Activated naive CD4-positive, alpha-beta T cell treated with anti-CD3 and anti-CD28 coated beads, Interleukin-2, amount 50 U/mL, for 24 hours (primary cell): ENCODE measurements at regions not wholly inside any gene's neighbourhood (a gene's known extent, or its start where the extent isn't known, plus 50 kb on each side); places are given as distances from the start of the nearest gene placed in this dataset.
"Not testable (repeated sequence)": the region's sequence is repeated elsewhere in the genome, so short reads cannot be mapped to it uniquely, and the experiment has no call there.

Source experiments
- H3K27ac Mint-ChIP-seq: one replicate; pipeline ENCODE4 v1.8.0; 2021; ENCODE audit warnings: mild to moderate bottlenecking, mixed read lengths
- H3K27me3 Mint-ChIP-seq: one replicate; pipeline ENCODE4 v1.8.0; 2021; ENCODE audit warnings: mixed read lengths
- H3K36me3 Mint-ChIP-seq: one replicate; pipeline ENCODE4 v1.8.0; 2021; ENCODE audit warnings: mixed read lengths
- H3K4me1 Mint-ChIP-seq: one replicate; pipeline ENCODE4 v1.8.0; 2021; ENCODE audit warnings: mixed read lengths
- H3K4me3 Mint-ChIP-seq: one replicate; pipeline ENCODE4 v1.8.0; 2021; ENCODE audit warnings: mild to moderate bottlenecking, mixed read lengths
- H3K9me3 Mint-ChIP-seq: one replicate; pipeline ENCODE4 v1.8.0; 2021; ENCODE audit warnings: mixed read lengths

DNA sequence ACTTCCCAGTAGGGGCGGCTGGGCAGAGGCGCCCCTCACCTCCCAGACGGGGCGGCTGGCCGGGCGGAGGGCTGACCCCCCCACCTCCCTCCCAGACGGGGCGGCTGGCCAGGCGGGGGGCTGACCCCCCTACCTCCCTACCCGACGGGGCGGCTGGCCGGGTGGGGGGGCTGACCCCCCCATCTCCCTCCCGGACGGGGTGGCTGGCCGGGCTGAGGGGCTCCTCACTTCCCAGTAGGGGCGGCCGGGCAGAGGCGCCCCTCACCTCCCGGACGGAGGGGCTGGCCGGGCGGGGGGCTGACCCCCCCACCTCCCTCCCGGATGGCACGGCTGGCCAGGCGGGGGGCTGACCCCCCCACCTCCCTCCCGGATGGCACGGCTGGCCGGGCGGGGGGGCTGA, 508.1 kb upstream of the PHF14 start:
- not testable (repeated sequence) for H3K27me3 Mint-ChIP-seq, H3K4me1 Mint-ChIP-seq, H3K36me3 Mint-ChIP-seq, H3K4me3 Mint-ChIP-seq, H3K9me3 Mint-ChIP-seq, H3K27ac Mint-ChIP-seq

DNA sequence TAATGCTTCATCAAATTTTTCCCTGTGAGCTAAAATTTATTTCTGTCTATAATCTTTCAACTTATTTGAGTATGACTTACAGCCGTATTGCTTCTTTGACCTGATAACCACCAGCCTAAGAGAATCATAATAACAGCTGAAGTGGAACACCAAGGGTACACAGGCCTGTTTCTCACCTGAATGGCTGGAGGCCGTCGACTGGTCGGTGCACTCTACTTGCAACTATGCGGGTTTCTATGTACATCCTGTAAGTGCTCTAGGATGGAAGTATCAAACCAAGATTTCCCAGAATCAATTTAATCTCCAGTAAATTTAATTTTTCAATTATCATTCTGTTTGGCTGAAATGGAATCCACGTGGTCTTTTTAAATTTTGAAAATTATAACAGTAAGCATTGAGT, 504.8 kb upstream of the PHF14 start:
- Mint-ChIP-seq H3K9me3 (no peaks in the 10 kb centered on the region), H3K4me1 (no peaks in the 10 kb centered on the region), H3K4me3 (no peak overlapping the region), H3K27me3 (no peaks in the 10 kb centered on the region), H3K36me3 (no peaks in the 10 kb centered on the region), H3K27ac (no peak overlapping the region)

DNA sequence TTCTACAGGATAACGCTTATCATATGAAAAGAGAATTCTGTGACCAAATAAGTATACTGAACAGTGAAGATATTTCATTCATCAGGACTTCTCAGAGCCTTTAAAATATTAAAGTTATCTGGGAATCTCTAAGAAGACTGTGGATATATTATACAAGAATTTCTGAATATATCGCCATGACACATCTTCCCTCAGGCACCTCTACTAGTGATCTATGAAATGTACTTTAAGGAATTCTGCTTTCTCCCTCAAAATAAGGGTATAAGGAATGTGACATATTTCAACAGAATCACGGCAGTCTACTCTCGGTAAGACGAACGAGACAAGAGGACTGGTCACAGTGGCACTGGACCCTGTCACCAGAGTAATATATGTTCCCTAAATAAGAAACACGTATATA, 504.2 kb upstream of the PHF14 start:
- no peaks in the 10 kb centered on the region for H3K36me3 Mint-ChIP-seq
- no peak overlapping the region for H3K4me3 Mint-ChIP-seq
- H3K9me3 Mint-ChIP-seq = no peaks in the 10 kb centered on the region
- no peak overlapping the region for H3K27ac Mint-ChIP-seq
- H3K4me1 Mint-ChIP-seq = no peaks in the 10 kb centered on the region
- no peaks in the 10 kb centered on the region for H3K27me3 Mint-ChIP-seq

DNA sequence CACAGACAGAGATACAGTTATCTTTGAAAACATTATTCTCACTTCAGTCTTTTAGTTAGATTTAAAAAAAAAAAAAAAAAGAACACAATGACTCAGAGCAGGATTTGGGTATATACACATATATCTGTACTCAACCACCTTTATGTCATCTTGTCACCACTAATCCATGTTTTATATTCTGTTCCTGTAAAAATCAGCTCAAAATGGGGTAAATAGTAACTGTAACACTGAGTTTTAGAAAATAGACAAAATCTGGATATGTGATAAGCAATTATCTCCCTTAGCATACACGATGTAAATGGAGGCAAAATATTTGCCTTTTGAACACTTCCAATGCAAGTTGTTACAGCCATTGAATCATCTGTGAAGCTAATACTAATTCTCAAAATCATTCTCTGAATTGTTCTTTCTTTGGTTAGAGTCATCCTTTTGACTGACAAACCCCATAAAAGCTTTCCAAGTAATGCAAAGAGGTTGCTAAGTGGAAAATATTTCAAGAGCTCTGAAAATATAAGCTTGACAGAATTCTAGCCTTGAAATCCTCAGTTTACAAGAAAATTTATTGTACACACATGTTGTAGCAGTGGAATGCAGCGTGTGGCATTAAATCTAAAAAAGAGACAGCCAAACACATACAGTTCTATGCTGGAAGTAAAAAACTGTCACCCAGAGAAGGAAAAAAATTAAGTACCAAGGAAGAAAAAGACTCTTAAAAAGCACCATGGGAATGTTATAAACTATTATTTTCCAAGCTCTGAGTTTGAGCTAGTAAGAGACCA, 502.2 kb upstream of the PHF14 start:
- H3K4me1 Mint-ChIP-seq = no peaks in the 10 kb centered on the region

DNA sequence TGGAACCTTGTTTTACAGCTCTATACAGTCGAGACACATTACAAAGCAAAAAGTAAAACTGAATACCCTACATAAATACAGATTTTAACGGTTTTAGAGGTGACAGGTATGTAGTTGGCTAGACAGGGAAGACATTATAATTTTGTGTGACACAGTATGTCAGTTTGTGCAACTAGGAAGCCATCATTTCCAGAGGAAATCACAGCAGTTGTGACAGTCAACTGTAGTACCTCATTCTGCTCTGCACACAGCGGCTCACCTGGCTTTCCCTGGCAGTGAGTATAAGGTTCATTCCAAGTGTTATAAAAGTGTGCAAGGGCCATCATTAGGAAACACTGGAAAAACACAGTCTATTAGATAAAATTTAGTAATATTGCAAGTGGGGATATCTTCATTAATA, 501.6 kb upstream of the PHF14 start:
- no peaks in the 10 kb centered on the region for H3K36me3 Mint-ChIP-seq
- no peaks in the 10 kb centered on the region for H3K27me3 Mint-ChIP-seq
- no peaks in the 10 kb centered on the region for H3K9me3 Mint-ChIP-seq
- no peaks in the 10 kb centered on the region for H3K4me1 Mint-ChIP-seq
- no peak overlapping the region for H3K27ac Mint-ChIP-seq
- no peak overlapping the region for H3K4me3 Mint-ChIP-seq

More for the DNA sequence above, 502.2 kb upstream of the PHF14 start:
- no peaks in the 10 kb centered on the region for H3K27me3 Mint-ChIP-seq
- no peak overlapping the region for H3K27ac Mint-ChIP-seq
- H3K36me3 Mint-ChIP-seq = no peaks in the 10 kb centered on the region
- no peaks in the 10 kb centered on the region for H3K9me3 Mint-ChIP-seq
- H3K4me3 Mint-ChIP-seq = no peak overlapping the region

DNA sequence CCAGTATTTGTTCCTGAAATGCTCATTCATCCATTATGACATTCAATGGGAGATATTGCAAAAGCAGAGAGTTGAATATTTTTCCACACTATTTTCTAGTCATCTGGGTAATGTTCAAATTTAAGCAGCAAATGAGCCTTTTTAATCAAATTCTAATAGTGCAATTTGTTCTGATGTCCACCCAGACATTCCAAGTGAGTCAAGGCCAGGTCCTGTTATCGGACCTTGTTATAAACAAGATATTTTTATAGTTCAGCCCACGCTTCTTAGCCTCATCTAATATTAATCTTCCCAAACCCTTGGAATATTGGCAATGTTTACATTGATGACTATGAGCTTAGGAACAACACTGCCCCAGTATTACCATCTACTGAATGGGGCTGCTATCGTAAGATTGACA, 500.1 kb upstream of the PHF14 start:
- Mint-ChIP-seq H3K4me1 (no peaks in the 10 kb centered on the region), H3K9me3 (no peaks in the 10 kb centered on the region), H3K36me3 (no peaks in the 10 kb centered on the region), H3K27me3 (no peaks in the 10 kb centered on the region), H3K27ac (no peak overlapping the region), H3K4me3 (no peak overlapping the region)

DNA sequence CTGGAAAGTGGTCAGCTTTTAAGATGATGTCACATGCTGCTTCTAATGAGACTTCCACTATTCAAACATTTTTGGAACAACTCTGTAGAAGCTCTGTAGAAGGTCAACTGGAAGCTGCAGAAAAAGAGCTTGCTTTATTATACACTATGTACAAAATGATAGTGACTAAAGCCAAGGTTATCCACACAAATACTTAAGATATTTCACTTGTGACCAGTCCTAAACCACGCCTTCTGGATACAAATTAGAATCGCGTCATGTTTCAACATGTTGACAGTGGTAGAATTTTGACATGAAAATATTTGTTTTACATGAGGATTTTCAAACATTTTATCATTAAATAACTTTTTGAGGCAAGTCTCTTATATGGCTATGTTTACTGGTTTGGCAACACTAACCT, 499.6 kb upstream of the PHF14 start:
- no peaks in the 10 kb centered on the region for H3K9me3 Mint-ChIP-seq
- no peaks in the 10 kb centered on the region for H3K27me3 Mint-ChIP-seq
- H3K27ac Mint-ChIP-seq = no peak overlapping the region
- no peaks in the 10 kb centered on the region for H3K36me3 Mint-ChIP-seq
- H3K4me1 Mint-ChIP-seq = no peaks in the 10 kb centered on the region
- no peak overlapping the region for H3K4me3 Mint-ChIP-seq

DNA sequence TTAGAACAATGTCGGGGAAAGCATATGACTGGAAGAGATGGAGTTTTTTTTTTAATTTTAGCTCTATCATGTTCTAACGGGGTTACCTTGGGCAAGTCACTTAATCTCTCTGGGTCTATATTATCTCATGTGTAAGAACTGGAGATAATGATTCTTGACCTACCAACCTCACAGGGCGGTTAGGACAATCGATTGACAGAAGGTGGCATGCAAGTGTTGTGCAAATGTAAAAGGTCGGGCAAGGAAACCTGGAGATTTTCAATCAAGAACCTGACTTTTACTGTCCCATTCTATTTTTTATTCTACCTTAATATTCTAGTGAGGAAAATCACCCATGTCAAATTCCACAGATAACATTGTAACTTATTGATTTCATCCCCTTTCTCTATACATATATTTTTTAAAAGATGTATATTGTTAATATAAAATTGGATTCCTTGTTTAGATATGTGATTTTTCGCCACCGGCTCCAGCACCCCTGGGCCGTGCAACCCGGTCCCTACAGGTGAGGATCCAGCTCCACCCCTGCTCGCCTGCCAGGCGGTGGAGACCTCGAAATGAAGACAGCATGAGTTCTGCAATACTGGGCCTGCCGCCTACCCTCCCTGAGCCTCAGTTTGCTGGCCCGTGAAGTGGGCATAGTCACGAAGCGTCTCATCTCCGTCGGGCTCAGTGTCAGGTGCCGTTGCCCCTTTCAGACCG, 497.6 kb upstream of the PHF14 start:
- Mint-ChIP-seq H3K27ac (no peak overlapping the region), H3K4me1 (no peaks in the 10 kb centered on the region), H3K4me3 (no peak overlapping the region), H3K36me3 (no peaks in the 10 kb centered on the region), H3K27me3 (no peaks in the 10 kb centered on the region), H3K9me3 (peaks cover 4% of the 10 kb centered on the region)

DNA sequence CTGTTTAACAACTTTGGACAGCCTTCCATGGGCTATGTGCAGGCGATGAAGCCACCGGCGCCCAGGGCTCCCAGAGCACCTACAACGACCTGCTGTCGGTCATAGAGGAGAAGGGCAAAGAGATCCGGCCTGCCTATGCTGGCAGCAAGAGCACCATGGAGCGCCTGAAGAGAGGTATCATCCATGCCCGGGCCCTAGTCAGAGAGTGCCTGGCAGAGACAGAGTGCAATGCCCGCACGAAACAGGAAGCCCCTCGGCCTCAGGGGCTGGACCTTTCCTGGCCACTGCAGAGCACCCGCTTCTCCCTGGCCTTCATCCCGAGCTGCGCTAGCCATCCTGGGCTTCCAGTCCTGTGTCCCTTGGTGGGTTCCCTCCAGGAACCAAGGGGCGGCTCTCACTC, 497.0 kb upstream of the PHF14 start:
- Mint-ChIP-seq H3K9me3 (peaks cover 4% of the 10 kb centered on the region), H3K4me1 (no peaks in the 10 kb centered on the region), H3K27me3 (no peaks in the 10 kb centered on the region), H3K27ac (no peak overlapping the region), H3K36me3 (no peaks in the 10 kb centered on the region), H3K4me3 (no peak overlapping the region)

DNA sequence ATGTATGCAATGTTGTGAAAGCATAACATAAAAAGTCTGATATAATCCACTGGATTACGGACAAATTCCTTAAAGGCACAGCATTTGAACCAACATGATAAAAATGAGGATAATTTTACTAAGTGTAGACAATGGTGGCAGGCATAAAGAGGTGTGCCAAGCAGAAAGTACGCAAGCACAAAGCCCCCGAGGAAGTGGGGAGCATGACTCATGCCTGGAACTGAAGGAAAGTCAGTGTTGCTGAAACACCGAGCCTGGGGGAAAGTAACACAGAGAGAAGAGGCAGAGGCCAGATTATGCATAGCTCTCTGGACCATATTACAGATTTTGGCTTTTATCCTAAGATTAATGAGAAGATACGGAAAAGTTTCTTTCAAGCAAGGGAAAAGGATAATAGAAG, 490.0 kb upstream of the PHF14 start:
- no peak overlapping the region for H3K27ac Mint-ChIP-seq

DNA sequence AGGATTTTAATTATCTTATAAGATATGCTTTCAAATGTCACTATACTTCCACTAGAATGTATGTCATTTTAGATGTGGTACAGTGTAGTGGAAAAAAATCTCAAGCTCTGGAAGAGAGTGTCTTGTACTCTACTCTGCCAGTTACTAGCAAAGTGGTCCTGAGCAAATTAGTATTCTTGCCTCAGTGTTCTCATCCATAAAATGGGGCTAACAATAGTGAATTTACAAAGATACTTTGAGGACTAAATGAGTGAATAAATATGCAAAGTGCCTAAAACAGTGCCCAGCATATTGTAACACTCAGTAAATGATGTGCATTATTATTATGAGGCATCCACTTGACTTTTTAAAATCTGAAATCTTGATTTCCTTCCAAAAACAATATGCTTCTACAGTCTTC, 488.9 kb upstream of the PHF14 start:
- H3K27me3 Mint-ChIP-seq = no peaks in the 10 kb centered on the region
- no peak overlapping the region for H3K4me3 Mint-ChIP-seq
- H3K36me3 Mint-ChIP-seq = no peaks in the 10 kb centered on the region
- no peak overlapping the region for H3K27ac Mint-ChIP-seq
- H3K9me3 Mint-ChIP-seq = peaks cover 8% of the 10 kb centered on the region
- no peaks in the 10 kb centered on the region for H3K4me1 Mint-ChIP-seq

More for the DNA sequence above, 490.0 kb upstream of the PHF14 start:
- Mint-ChIP-seq H3K27me3 (no peaks in the 10 kb centered on the region), H3K4me1 (no peaks in the 10 kb centered on the region), H3K36me3 (no peaks in the 10 kb centered on the region), H3K9me3 (peaks cover 7% of the 10 kb centered on the region), H3K4me3 (no peak overlapping the region)

DNA sequence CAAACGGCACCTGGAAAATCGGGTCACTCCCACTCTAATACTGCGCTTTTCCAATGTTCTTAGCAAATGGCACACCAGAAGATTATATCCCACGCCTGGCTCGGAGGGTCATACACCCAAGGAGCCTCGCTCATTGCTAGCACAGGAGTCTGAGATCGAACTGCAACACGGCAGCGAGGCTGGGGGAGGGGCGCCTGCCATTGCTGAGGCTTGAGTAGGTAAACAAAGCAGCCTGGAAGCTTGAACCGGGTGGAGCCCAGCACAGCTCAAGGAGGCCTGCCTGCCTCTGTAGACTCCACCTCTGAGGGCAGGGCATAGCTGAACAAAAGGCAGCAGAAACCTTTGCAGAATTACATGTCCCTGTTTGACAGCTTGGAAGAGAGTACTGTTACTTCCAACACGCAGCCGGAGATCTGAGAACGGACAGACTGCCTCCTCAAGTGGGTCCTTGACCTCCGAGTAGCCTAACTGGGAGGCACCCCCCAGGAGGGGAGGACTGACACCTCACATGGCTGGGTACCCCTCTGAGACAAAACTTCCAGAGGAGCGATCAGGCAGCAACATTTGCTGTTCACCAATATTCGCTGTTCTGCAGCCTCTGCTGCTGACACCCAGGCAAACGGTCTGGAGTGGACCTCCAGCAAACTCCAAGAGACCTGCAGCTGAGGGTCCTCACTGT, 472.3 kb upstream of the PHF14 start:
- H3K27ac Mint-ChIP-seq, H3K4me3 Mint-ChIP-seq, H3K27me3 Mint-ChIP-seq, H3K4me1 Mint-ChIP-seq, H3K36me3 Mint-ChIP-seq: not testable (repeated sequence)
- peaks cover 11% of the 10 kb centered on the region for H3K9me3 Mint-ChIP-seq

DNA sequence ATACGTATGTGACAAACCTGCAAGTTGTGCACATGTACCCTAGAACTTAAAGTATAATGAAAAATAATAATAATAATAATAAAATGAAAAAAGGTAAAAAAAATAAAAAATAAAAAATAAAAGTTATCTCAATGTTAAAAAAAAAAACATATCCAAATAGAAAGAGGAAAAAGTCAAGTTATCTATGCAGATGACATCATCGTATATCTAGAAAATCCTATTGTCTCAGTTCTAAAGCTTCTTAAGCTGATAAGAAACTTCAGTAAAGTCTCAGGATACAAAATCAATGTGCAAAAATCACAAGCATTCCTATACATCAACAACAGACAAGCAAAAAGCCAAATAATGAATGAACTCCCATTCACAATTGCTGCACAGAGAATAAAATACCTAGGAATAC, 466.6 kb upstream of the PHF14 start:
- no peaks in the 10 kb centered on the region for H3K27me3 Mint-ChIP-seq
- no peaks in the 10 kb centered on the region for H3K36me3 Mint-ChIP-seq
- no peak overlapping the region for H3K4me3 Mint-ChIP-seq
- no peak overlapping the region for H3K27ac Mint-ChIP-seq
- peaks cover 9% of the 10 kb centered on the region for H3K9me3 Mint-ChIP-seq
- H3K4me1 Mint-ChIP-seq = no peaks in the 10 kb centered on the region

DNA sequence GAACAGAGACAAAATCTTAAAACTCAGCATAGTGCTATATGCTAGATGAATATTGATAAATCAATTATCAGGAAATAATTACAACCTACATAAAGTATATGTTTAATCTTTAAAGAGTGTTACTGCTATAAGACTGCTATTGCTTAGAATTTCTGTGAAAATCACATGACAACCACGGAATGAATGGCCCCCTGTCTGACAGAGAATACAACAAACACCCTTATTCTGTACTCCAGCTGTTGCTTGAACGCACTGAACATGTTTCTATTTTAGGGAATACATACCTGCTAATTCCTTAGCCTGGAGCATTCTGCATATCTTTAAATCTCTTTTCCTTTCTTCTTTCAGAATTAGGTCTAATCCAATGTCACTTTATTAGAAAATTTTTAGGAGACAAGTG, 452.4 kb upstream of the PHF14 start:
- Mint-ChIP-seq H3K36me3 (no peaks in the 10 kb centered on the region), H3K9me3 (peaks cover 4% of the 10 kb centered on the region), H3K27me3 (no peaks in the 10 kb centered on the region), H3K4me3 (no peak overlapping the region), H3K4me1 (no peaks in the 10 kb centered on the region), H3K27ac (no peak overlapping the region)

DNA sequence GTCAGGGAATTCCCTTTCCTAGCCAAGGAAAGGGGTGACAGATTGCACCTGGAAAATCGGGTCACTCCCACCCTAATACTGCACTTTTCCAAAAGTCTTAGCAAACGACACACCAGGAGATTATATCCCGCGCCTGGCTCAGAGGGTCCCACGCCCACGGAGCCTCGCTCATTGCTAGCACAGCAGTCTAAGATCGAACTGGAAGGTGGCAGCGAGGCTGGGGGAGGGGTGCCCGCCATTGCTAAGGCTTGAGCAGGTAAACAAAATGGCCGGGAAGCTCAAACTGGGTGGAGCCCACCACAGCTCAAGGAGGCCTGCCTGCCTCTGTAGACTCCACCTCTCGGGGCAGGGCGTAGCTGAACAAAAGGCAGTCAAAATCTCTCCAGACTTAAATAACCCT, 440.2 kb upstream of the PHF14 start:
- not testable (repeated sequence) for H3K27me3 Mint-ChIP-seq, H3K4me1 Mint-ChIP-seq, H3K36me3 Mint-ChIP-seq, H3K4me3 Mint-ChIP-seq, H3K27ac Mint-ChIP-seq
- peaks cover 10% of the 10 kb centered on the region for H3K9me3 Mint-ChIP-seq

DNA sequence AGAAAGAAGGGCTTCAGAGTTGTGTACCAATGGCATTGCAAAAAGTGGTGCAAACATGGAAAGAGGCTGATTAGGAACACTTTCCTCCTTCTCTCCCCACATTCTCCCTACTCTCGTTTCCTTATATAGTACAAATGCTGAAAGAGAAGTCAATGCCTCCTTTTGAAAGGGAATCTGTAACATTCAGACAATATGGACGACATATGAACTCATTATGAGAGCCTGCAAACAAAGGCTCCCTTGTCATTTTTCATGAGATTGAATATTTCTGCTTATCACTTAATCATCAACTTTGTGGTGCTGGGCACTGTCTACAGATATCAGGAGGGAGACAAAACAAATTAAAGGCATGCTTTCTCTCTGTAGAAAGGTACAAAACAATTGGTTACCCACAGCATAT, 437.1 kb upstream of the PHF14 start:
- no peaks in the 10 kb centered on the region for H3K4me1 Mint-ChIP-seq
- no peak overlapping the region for H3K27ac Mint-ChIP-seq
- H3K36me3 Mint-ChIP-seq = no peaks in the 10 kb centered on the region
- no peaks in the 10 kb centered on the region for H3K9me3 Mint-ChIP-seq
- no peak overlapping the region for H3K4me3 Mint-ChIP-seq
- H3K27me3 Mint-ChIP-seq = no peaks in the 10 kb centered on the region
